ENCODE measurements at regions not wholly inside any gene's neighbourhood (a gene's known extent, or its start where the extent isn't known, plus 50 kb on each side); places are given as distances from the start of the nearest gene placed in this dataset.

DNA sequence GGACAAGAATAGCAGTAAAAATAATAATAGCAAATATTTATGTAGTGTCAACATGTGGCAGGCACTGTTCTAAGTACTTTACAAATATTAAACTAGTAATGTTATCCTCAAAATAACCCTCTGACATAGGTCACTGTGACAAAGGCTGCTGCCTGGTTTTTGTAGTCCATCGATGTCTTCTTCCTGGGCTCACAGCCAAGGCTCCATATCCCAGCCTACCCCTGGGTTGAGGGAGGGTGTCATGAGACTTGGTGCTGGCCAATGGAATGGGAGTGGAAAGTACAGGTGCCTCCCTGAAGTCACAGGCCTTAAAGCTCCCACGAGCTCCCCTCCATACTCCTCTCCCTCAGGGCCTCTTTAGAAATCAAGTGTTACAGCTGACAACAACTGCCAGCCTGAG, 159.3 kb downstream of the CYRIA start:
- no peak for DNase-seq (ENCODE audit: low read depth)

GRCh38 chr2:16496426-16497388, 168.9 kb downstream of the CYRIA start:
- DNase-seq (ENCODE audit: low read depth), result no peak

- DNase-seq (ENCODE audit: low read depth), result no peak
Observed at GRCh38 chr2:16495509-16496208, 170.0 kb downstream of the CYRIA start.

DNA sequence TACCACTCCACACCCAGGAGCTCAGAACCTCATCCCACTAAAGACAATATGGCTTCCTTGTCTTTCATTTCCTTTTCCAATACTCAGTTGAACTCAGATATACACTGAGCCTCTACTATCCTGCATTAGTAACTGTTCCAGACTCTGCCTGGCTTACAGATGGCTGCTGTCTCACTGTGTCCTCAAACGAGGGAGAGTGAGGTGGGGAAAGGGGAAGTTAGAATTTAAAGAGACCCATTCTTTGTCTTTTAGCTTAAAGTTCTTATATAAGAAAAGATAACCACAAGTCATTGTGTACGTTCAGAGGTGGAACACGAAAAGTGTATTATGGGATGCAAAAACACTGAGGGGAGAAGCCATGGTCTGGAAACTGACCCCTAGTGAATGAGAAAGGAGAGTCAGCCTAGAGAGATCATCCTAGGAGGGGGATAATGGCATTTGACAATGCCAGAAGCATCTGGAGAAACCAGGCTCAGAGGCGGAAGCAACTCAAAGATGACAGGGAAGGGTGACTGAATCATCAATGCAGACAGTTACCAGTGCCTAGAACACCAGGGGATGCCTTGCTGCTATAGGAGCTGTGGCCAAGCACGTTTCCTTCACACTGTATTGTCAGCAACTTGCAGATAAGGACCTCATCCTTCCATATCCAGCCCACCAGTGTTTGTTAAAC, 170.7 kb downstream of the CYRIA start:
- no peak for DNase-seq (ENCODE audit: low read depth)

DNA sequence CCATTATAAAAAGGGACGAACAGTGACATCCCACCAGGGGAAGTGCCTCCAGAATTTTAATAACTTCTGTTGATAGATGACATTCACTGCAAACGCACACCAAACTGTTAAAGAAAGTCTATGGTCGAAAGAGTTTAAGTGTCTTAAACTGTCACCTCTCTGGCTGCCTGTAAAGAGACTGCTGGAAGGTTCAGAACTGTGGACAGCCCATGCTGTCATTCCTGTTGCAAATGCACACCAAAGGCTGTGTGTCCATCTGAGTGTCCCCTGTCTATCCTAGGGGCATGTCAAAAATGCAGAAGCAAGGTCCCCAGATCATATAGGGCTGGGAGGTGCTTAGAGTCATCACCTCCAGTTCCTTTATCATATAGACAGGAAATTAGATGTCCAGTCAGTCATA, 171.8 kb downstream of the CYRIA start:
- DNase-seq (ENCODE audit: low read depth), result no peak

DNA sequence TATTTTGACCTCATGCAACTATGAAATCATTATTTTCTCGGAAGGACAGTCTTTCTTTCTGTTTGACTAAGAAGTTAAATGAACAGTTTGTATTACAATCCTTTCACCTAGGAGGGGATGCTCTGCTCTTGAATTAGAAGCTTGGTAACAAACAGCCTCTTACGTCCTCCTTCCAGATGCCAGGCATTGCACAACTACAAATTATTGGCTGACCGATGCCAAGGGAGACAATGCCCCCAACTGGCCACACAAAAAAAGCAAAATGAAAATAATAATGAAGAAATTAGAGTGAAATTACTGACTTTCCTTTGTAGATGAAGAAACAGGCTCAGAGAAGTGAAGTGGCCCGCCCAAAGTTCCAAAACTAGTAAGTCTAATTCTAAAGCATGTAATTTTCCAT, 177.9 kb downstream of the CYRIA start:
- no peak for DNase-seq (ENCODE audit: low read depth)

GRCh38 chr2:16485251-16485650, 180.4 kb downstream of the CYRIA start:
- no peak for DNase-seq (ENCODE audit: low read depth)

- DNase-seq (ENCODE audit: low read depth), result no peak
Observed at GRCh38 chr2:16482460-16482859, 183.2 kb downstream of the CYRIA start.

- no peak for DNase-seq (ENCODE audit: low read depth)
Observed at GRCh38 chr2:16481351-16481750, 184.3 kb downstream of the CYRIA start.

- DNase-seq (ENCODE audit: low read depth), result no peak
Observed at GRCh38 chr2:16479721-16480120, 185.9 kb downstream of the CYRIA start.

DNA sequence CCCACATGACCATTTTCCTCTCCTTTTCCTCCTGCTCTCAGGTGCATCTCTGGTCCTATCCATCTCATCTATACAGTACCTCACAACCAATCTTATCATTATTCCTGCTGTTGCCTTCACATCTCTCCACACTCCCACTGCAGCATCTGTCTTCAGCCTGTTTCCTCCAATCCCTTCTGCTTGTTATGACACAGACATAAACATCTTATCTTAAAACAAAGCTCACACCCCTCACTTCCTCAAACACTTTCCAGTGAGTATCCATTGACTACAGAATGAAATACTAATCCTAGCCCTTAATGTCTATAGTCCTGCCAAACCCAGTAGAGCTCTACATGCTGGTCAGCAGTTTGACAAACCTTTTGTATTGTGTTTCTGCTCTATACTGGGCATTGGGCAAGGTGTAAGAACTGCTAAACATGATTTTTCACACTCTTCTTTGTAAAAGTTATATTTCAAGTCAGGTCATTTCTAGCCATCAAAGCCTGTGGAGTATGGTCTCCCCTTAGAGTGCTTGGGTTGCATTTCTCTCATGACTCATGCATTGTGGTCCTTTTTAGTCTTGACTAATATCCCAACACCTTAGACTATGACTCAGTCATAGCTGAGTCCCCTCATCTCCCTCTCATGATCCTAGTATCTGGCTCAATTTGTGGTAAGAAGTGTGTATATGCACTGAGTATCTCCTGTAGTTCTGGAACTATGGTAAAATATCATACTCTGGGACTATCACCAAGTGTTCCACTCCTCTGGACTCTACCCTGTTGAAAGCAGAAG, 187.0 kb downstream of the CYRIA start:
- no peak for DNase-seq (ENCODE audit: low read depth)

GRCh38 chr2:16477648-16478047, 188.0 kb downstream of the CYRIA start:
- DNase-seq (ENCODE audit: low read depth), result no peak

GRCh38 chr2:16476866-16477265, 188.8 kb downstream of the CYRIA start:
- no peak for DNase-seq (ENCODE audit: low read depth)

DNA sequence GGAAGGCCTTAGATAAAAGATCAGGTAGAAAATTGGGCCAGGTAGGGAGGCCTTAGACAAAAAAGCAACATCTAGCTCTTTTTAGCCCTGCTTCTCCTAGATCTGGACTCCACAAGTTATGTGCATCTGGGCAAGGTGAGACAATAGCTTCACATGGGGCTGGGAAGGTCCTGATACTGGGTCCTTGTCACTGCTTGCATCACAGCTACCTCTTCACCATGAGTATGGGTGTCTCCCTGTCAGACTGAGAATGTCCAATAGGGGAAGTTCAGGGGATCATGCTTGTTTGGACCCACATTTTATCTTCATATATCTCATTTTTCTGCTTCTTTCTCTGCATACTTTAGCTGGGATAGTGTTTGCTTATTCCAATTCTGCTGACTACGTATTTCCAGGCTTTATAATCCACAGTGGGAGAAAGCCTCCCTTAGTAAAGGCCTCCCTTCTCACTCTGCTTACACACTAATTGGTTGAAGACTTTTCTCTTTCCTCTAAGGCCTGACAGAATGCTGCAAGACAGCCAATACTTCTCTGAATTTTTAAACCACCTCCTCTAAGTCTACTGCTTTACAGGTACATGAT, 189.6 kb downstream of the CYRIA start:
- no peak for DNase-seq (ENCODE audit: low read depth)

GRCh38 chr2:16475586-16475985, 190.0 kb downstream of the CYRIA start:
- no peak for DNase-seq (ENCODE audit: low read depth)

DNA sequence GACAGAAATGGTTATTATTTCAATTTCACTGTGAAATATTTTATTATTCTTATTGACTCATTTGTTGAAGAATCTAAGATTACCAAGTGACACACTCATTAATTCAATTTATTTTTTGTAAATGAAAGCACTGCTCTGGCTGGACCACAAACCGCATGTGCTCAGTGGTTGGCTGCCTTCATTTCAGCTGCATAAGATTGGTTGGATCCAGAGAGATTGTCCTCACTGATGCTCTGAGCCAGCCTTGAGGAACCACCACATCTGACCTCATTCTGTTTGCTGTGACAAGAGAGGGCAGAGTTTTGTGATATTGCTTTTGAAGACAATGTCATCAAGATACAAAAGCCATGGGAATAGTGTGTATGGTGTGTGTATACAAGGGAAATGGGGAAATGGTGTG, 192.1 kb downstream of the CYRIA start:
- DNase-seq (ENCODE audit: low read depth), result no peak

DNA sequence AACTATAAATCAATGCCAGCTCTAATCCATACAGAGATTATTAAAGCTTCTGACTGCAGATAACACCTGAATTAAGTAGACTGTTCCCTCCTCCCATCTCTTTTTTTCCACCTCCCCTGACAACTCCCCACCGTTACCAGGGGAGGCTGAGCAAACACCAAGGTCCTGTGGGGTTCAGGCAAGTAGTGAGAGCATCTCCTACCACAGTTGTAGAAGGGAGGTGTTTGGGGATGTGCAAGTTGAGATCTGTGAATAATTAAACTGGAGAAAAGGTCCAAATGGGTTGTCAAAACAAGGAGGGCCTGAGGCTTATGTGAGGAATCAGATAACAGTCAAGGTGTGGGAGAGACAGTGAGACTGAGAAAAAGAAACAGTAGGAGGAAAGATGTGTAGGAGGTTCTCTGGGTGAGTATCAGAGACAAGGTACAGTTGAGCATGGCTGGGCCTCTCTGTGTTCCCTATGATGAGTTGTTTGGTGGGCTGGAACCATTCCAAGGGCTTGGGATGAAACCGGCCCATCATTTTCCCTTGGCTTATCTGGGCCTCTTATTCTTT, 194.6 kb downstream of the CYRIA start:
- no peak for DNase-seq (ENCODE audit: low read depth)

- no peak for DNase-seq (ENCODE audit: low read depth)
Observed at GRCh38 chr2:16466821-16467151, 198.8 kb downstream of the CYRIA start.

- no peak for DNase-seq (ENCODE audit: low read depth)
Observed at GRCh38 chr2:16466133-16466820, 199.4 kb downstream of the CYRIA start.

DNA sequence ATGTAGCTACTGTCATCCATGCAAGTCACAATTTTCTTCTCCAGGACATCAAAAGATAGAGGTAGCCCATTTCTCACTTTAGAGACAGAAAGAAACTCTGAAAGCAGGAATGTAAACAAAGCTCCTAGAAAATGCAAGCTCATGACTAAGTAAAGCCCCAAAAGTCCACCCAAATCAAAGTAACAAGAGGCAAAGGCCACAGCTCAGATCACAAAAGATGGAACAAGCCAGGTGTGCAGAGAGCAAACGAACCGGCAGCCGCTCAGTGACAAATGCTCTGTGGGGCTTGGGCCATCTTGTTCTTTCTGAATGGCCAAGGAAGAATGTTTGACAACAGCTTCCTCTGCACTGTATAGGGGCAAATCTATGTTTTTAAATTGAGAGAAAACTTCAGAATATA, 201.0 kb downstream of the CYRIA start:
- DNase-seq (ENCODE audit: low read depth), result no peak

DNA sequence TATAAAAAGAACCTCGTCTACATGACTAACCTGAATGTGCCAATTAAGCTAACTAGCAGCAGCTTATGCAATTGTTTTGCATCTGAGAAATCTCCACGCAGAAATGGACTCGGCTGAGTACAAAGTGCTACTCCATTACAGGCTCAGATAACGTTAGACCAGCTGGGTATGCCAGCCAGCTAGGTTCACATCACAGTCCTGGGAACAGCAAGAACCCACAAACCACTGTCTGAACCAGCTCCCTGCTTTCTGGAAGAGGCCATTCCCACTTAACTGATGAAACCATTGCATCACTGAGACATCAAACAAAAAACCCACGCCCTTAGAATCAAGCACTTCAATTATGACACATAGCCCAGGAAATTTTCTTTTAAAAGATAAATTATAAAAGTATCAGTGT, 202.7 kb downstream of the CYRIA start:
- no peak for DNase-seq (ENCODE audit: low read depth)

All from amniotic epithelial cell (primary cell).